K562 (cell line): ENCODE measurements at regions not wholly inside any gene's neighbourhood (a gene's known extent, or its start where the extent isn't known, plus 50 kb on each side); places are given as distances from the start of the nearest gene placed in this dataset.

ENCODE experiments used
- CAMTA2 ChIP-seq: fragments of 250-450 bp; sonication (Bioruptor Pico); conservative IDR thresholded peaks from 2 replicates; pipeline ENCODE4 v1.5.1; 2022
- CC2D1A ChIP-seq: fragments of 450-650 bp; IDR thresholded peaks from 2 replicates; pipeline ENCODE4 v1.6.1; 2017; ENCODE audit warnings: mild to moderate bottlenecking
- DEAF1 ChIP-seq: fragments of 450-650 bp; formaldehyde crosslinking; IDR thresholded peaks from 2 replicates; pipeline ENCODE4 v1.4.0; 2020; ENCODE audit warnings: mild to moderate bottlenecking, moderate library complexity
- DIDO1 ChIP-seq: fragments of 450-650 bp; IDR thresholded peaks from 2 replicates; pipeline ENCODE4 v1.6.1; 2016; ENCODE audit warnings: low read depth, missing biosample characterization, missing genetic modification characterization
- FOXK2 ChIP-seq, 2 experiments: fragments of 450-650 bp; IDR thresholded peaks in 1 of 2; conservative IDR thresholded peaks in 1 of 2; 2 replicates each; pipeline ENCODE4 v1.6.1; 2016; ENCODE audit warnings: low read depth in 2 of 2, mild to moderate bottlenecking in 1 of 2
- FOXP1 ChIP-seq: sonication (generic); formaldehyde crosslinking; IDR thresholded peaks from 2 replicates; pipeline ENCODE4 v1.8.0; 2022; ENCODE audit warnings: mild to moderate bottlenecking, missing genetic modification reagents
- HDAC2 ChIP-seq: fragments of 450-650 bp; IDR thresholded peaks from 2 replicates; pipeline ENCODE4 v1.6.1; 2016; ENCODE audit warnings: mild to moderate bottlenecking
- HMG20B ChIP-seq: fragments of 250-450 bp; sonication (Bioruptor Pico); IDR thresholded peaks from 2 replicates; pipeline ENCODE4 v1.5.0; 2021; ENCODE audit warnings: mild to moderate bottlenecking
- MYNN ChIP-seq, 2 experiments: sonication (generic); formaldehyde crosslinking in 1 of 2; IDR thresholded peaks; 2 replicates each; pipeline versions ENCODE4 v1.5.0 to v1.6.1; 2016 to 2020; ENCODE audit warnings: antibody characterized with exemption in 1 of 2, missing genetic modification reagents in 1 of 2
- NFXL1 ChIP-seq: fragments of 450-650 bp; formaldehyde crosslinking; IDR thresholded peaks from 2 replicates; pipeline ENCODE4 v1.4.0; 2021; ENCODE audit warnings: mild to moderate bottlenecking
- NR3C1 ChIP-seq: sonication (generic); formaldehyde crosslinking; IDR thresholded peaks from 2 replicates; pipeline ENCODE4 v1.8.1; 2022; ENCODE audit warnings: missing genetic modification reagents
- POLR2A ChIP-seq: fragments of 450-650 bp; conservative IDR thresholded peaks from 2 replicates; pipeline ENCODE4 v1.6.1; 2016
- RAD51 ChIP-seq: fragments of 450-650 bp; IDR thresholded peaks from 2 replicates; pipeline ENCODE4 v1.7.1; 2016; ENCODE audit warnings: low read depth, mild to moderate bottlenecking, borderline replicate concordance
- RERE ChIP-seq: sonication (generic); formaldehyde crosslinking; IDR thresholded peaks from 2 replicates; pipeline ENCODE4 v1.8.0; 2023; ENCODE audit warnings: missing genetic modification reagents, mild to moderate bottlenecking, borderline replicate concordance
- SMARCB1 ChIP-seq: IDR thresholded peaks from 2 replicates; pipeline ENCODE4 v1.6.1; 2011; ENCODE audit warnings: improper control_type of control experiment, low read depth; ENCODE audit not compliant: insufficient read length
- SNIP1 ChIP-seq: fragments of 450-650 bp; IDR thresholded peaks from 2 replicates; pipeline ENCODE4 v1.7.1; 2017; ENCODE audit warnings: low read depth, mild to moderate bottlenecking
- SPI1 ChIP-seq: IDR thresholded peaks from 2 replicates; pipeline ENCODE4 v1.6.1; 2011; ENCODE audit warnings: low read depth, low read length, control low read depth, borderline replicate concordance
- TEAD4 ChIP-seq, 2 experiments: sonication (generic) in 1 of 2; formaldehyde crosslinking in 1 of 2; IDR thresholded peaks; 2 replicates each; pipeline versions ENCODE4 v1.6.1 to v1.8.0; 2012 to 2022; ENCODE audit warnings: borderline replicate concordance in 1 of 2, inconsistent platforms in 1 of 2, low read length in 1 of 2, mild to moderate bottlenecking in 1 of 2, missing genetic modification reagents in 1 of 2
- TFAM ChIP-seq: fragments of 250-450 bp; sonication (Bioruptor Pico); conservative IDR thresholded peaks from 2 replicates; pipeline ENCODE4 v1.5.0; 2021; ENCODE audit warnings: mild to moderate bottlenecking, moderate library complexity
- U2AF2 ChIP-seq: fragments of 200-400 bp; formaldehyde crosslinking; optimal IDR thresholded peaks from 2 replicates; pipeline ENCODE3; 2017; ENCODE audit warnings: low read depth, mild to moderate bottlenecking, low read length
- ZEB2 ChIP-seq: fragments of 450-650 bp; IDR thresholded peaks from 2 replicates; pipeline ENCODE4 v1.6.1; 2016
- ZFP1 ChIP-seq: fragments of 450-650 bp; formaldehyde crosslinking; IDR thresholded peaks from 2 replicates; pipeline ENCODE4 v1.4.0; 2020; ENCODE audit warnings: mild to moderate bottlenecking, mixed read lengths
- ZNF274 ChIP-seq: IDR thresholded peaks from 2 replicates; pipeline ENCODE4 v1.6.1; 2011; ENCODE audit warnings: low read depth, mild to moderate bottlenecking, low read length, moderate library complexity, borderline replicate concordance

- TF ChIP-seq NR3C1 (no peak), RERE (no peak), NFXL1 (CRISPR knock-in tag) (no peak), DIDO1 (tag) (no peak), FOXP1 (no peak), U2AF2 (no peak), SNIP1 (peak; percentile 77), DEAF1 (CRISPR knock-in tag) (no peak), SPI1 (peak; percentile 18; the same call in 1 of the 2 replicates), HDAC2 (no peak; the same call in 1 of the 2 replicates), FOXK2 (conservative IDR thresholded peaks at IDR 0.05 in 1 of 2, IDR thresholded peaks at IDR 0.05 in 1 of 2; ENCODE audit: low read depth in 2 of 2) (no peak; a peak in 2 of 4 replicates), ZNF274 (no peak), MYNN (IDR thresholded peaks at IDR 0.05) (peak; percentile 75; the same call in 1 of the 2 replicates), MYNN (CRISPR knock-in tag; IDR thresholded peaks at IDR 0.05) (no peak), SMARCB1 (no peak), TEAD4 (IDR thresholded peaks at IDR 0.05; ENCODE audit: low read length) (peak; percentile 97), TEAD4 (CRISPR knock-in tag; IDR thresholded peaks at IDR 0.05; ENCODE audit: borderline replicate concordance) (no peak), ZEB2 (peak; percentile 56; the same call in 1 of the 2 replicates), POLR2A (peak; percentile 92), CAMTA2 (no peak), HMG20B (CRISPR knock-in tag) (no peak), TFAM (CRISPR knock-in tag) (no peak), CC2D1A (peak; percentile 97), ZFP1 (no peak), RAD51 (peak; percentile 6; the same call in 1 of the 2 replicates)
Observed at GRCh38 chr19:28606269-28607032, 606.5 kb downstream of the UQCRFS1 start (continued).
